ENCODE measurements at regions not wholly inside any gene's neighbourhood (a gene's known extent, or its start where the extent isn't known, plus 50 kb on each side); places are given as distances from the start of the nearest gene placed in this dataset.
"Not testable (repeated sequence)": the region's sequence is repeated elsewhere in the genome, so short reads cannot be mapped to it uniquely, and the experiment has no call there.

- no peak for DNase-seq
These were observed 345.5 kb upstream of the FSIP2 start for GRCh38 chr2:185393091-185393490.

DNA sequence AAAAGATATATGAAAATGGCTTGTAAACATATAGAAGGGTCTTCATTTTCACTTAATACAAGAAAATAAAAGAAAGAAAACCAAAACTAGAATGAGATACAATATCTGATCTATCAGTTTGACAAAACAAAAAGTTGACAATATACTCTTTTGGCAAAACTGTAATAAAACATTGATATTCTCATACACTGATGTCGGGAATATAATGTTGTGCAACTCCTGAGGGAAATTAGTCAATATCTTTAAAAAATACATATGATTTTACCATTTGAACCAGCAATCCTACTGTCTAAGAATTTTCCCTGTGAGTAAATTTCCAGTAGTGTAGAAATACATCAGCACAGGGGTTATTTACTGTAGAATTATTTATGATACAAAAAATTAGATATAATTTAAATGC lies 336.1 kb upstream of the FSIP2 start:
- no peak for DNase-seq

DNA sequence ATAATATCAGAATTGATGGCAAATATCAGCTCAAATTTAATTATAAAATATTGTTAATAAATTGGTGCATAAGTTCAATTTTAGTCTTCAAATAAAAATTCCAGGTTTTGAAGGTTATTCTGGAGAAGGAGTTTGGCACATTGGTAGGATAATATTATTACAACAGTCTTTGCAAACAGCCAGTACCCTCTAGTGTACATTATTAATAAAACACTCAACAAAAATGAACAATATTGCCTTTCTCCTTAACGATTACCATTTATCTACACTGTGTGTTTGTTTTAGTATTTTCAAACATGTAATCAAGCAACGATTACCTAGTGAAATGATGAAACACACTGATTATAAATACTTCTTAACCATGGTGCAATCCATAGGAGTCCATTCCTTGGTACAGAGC lies 334.0 kb upstream of the FSIP2 start:
- peak; percentile 10 for DNase-seq

DNA sequence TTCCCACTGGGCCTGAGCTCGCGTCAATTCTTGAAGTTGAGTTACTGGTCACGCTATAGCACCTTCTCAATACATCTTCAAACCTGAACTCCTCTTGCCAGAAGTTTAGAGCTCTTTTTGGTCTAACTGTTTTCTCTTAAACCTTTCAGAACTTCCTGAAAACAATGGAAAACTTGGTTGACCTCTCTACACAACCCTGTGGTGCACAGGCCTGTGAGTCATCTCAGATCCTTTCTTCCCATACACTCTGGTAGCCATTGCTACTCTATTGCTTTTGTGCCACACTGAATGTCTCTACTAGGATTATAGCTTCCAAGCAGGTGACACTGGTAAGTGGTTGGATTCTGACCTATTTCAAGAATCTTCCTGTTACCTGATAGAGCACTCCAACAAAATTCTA lies 321.5 kb upstream of the FSIP2 start:
- no peak for DNase-seq

DNA sequence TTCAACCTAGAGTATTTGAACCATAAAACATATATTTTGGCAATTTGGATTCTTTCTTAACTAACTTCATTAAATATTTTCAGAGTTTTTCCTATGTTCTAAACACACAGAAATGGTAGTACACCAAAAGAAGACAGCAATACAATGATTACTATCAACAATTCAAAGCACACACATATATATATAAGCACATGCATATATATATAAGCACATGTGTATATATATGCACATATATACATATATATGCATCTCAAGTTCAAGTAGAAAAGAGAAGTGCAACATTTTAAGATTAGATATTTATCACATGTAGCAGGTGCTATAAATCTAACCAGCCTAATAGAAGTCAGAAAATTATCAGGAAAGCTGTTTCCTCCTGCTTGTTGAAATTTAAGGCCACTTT lies 320.9 kb upstream of the FSIP2 start:
- DNase-seq: no peak

- DNase-seq: not testable (repeated sequence)
These were observed 313.5 kb upstream of the FSIP2 start for GRCh38 chr2:185424958-185425629.

- no peak for DNase-seq
These were observed 310.6 kb upstream of the FSIP2 start for GRCh38 chr2:185428000-185428399.

DNA sequence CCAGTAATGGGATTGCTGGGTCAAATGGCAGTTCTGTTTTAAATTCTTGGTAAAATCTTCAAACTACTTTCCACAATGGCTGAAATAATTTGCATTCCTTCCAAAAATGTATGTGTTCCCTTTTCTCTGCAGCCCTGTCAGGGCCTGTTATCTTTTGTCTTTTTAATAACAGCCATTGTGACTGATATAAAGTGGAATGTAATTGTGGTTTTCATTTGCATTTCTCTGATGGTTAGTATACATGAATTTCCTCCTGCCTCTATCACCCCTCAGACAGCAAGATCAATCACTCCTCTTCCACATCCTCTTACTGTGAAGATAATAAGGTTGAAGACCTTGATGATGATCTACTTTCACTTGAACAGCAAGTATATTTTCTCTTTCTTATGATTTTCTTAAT lies 304.8 kb upstream of the FSIP2 start:
- no peak for DNase-seq

DNA sequence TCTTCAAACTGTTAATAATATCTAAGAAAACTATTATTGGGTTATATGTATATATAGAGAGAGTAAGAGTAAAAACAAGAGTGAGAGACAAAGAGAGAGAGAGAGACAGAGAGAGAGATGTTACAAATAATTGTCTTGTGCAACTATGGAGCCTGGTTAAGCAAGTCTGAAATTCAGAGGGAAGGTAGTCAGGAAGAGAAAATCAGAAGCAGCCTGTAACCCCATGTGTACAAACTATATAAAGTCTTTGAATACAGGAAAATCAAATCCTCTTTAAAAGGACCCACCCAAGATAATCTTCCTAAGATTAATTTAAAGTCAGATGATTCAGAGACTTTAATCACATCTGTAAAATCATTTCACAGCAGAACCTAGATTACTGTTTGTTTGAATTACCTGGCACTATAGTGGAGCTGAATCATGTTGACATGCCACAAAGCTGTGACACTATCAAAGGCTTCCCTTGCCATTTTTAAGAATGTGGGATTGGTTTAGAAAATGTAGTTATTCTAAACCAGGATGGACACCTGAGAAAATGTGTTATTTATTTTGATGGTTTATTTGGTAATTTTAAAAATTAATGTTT lies 301.7 kb upstream of the FSIP2 start:
- no peak for DNase-seq

DNA sequence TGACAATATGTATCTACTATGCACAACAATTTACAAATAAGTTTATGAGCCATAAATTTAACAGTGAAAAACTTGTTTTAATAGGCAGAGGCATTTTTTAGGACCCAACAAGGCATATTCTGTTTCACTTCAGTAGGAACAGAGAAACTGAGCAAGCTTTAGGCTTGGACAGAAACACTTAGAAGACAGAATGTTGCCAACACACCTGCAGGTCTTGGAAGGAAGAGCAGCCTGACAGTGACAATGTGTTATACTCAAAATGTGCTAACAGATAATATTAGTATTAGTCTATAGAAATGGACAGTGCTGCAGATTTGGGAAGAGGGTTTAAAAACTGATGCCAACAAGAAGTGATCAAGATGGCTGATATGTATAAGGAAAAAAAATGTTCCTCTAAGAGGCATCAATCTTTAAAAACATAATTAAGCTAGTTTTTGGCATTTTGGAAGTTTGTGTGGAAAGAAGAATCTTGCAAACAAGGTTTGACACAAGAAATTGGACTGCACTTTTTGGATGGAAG lies 297.1 kb upstream of the FSIP2 start:
- DNase-seq: no peak

DNA sequence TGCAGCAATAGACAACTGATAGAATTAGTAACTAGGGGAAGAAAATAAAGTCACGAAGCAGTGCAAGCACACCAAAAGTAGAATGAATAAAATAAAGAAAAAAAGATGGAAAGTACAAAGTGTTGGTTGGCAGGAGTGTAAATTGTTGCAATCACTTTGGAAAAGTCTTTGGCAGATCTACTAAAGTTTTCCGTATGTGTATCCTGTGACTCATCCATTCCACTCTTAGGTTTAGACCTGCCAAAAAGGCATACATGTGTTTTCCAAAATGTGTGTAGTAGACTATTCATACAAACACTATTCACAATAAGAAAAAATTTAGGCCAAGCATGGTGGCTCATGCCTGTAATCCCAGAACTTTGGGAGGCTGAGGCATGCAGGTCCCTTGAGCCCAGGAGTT lies 282.1 kb upstream of the FSIP2 start:
- no peak for DNase-seq

DNA sequence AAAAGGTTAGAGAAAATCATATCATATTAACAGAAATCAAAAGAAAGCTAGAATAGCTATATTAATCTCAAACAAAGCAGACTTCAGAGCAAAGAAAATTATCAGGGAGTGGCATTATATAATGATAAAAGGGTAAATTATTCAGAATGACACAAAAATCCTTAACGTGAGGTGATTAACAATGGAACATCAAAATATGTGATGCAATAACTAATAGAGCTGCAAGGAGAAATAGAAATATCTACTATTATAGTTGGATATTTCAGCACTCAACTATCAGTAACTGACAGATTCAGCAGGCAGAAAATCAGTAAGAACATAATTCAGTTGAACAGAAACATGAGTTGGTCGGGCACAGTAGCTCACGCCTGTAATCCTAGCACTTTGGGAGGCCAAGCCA lies 275.1 kb upstream of the FSIP2 start:
- DNase-seq: no peak

- no peak for DNase-seq
These were observed 271.7 kb upstream of the FSIP2 start for GRCh38 chr2:185466915-185467314.

DNA sequence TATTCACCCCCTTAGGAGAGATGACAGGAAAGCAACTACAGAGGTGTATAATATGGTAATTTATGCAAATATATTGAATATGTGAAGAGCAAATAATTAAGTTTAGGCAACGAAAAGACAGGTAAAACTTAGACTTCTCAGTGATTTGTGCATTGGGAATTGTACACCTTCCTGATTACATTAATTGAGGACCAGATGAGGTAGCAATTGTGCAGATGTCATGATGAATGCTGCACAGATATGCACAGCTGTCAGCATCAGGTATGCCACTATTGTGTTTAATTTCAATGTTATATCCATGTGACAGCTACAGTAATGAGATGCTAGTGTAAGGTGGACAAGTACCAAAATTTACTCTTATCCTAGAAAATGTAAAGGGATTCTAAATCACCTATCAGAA lies 267.2 kb upstream of the FSIP2 start:
- DNase-seq: no peak

DNA sequence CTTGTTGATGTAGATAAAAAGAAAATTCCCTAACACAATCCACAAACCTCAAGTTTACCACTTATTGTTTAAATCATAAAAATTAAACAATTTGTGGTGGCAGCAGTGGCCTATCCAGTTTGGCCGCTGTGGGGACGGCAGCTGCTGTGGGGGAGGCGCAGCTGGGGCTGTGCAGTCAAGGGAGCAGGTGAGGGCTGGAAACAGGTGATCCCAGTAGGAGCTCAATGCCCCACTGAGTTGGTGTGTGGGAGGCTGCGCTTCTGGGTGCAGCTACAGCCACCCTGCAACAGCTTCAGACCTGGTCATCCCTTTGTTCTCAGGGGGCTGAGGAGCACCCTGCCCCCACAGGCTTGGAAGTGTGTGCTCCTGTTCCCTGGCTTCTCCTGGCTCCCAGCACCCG lies 266.0 kb upstream of the FSIP2 start:
- no peak for DNase-seq

- no peak for DNase-seq
These were observed 264.8 kb upstream of the FSIP2 start for GRCh38 chr2:185473838-185474237.

DNA sequence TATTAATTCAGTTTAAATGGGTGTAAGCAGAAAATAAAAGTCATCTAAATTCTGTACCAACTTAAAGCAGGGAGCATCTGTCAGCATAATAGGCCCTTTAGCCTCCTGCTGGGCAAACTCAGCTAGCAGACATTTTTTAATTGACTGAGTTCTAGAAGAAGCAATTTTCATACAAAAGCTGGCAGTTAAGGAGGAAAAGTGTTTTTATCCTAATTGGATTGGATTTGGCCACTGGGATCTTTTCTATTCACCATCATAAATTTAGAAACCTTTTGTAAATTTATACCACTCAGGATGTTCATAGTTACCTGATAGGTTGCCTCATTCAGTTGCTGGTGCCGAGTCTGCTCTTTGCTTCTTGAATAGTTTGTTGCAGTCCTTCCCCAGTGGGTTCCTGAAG lies 262.7 kb upstream of the FSIP2 start:
- DNase-seq: peak; percentile 69

GRCh38 chr2:185477452-185477851 lies 261.2 kb upstream of the FSIP2 start:
- no peak for DNase-seq

- DNase-seq: no peak
These were observed 254.0 kb upstream of the FSIP2 start for GRCh38 chr2:185484602-185485001.

GRCh38 chr2:185502351-185502750 lies 236.3 kb upstream of the FSIP2 start:
- no peak for DNase-seq

DNA sequence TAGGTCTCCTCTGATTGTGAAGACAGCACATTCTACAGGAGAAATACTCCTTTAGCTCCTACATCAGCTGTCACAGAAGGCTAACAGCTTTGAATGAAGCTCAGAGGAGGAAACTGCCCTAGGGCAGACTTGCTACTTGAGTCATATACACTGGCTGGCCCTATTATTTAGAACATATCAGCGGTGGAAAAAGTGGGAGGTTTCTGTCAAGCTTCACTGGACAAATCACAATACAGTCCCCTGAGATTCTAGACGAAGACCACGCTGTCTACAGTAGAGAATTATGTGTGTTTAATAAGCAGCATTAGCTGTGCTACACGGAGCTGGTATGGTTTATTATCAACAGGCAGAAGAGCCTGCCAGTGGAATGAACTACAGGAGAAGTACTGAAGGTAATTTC lies 230.9 kb upstream of the FSIP2 start:
- no peak for DNase-seq

DNA sequence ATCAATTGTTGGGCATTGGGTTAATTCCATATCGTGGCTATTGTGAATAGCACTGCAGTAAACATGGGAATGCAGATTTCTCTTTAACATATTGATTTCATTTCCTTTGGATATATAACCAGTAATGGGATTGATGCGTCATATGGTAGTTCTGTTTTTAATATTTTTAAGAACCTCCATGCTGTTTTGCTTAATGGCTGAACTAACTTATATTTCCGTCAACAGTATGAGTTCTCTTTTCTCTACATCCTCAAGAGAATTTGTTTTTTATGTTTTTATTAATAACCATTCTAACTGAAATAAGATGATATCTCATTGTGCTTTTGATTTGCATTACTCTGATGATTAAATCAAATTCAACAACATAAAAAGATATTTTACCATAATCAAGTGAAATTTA lies 228.5 kb upstream of the FSIP2 start:
- DNase-seq: no peak

GRCh38 chr2:185511925-185512324 lies 226.7 kb upstream of the FSIP2 start:
- no peak for DNase-seq

GRCh38 chr2:185522472-185522871 lies 216.1 kb upstream of the FSIP2 start:
- DNase-seq: no peak

DNA sequence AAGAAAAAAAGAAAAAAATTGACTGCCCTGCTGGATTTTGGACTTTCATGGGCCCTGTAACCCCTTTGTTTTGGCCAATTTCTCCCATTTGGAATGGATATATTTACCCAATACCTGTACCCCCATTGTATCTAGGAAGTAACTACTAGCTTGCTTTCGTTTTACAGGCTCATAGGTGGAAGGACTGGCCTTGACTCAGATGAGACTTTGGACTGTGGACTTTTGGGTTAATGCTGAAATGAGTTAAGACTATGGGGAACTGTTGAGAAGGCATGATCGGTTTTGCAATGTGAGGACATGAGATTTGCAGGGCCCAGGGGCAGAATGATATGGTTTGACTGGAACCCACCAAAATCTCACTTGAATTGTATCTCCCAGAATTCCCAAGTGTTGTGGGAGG lies 214.4 kb upstream of the FSIP2 start:
- not testable (repeated sequence) for DNase-seq

All from COR-L47 (cell line).